HG03342 (cell line): ENCODE measurements at regions not wholly inside any gene's neighbourhood (a gene's known extent, or its start where the extent isn't known, plus 50 kb on each side); places are given as distances from the start of the nearest gene placed in this dataset.
"Not testable (repeated sequence)": the region's sequence is repeated elsewhere in the genome, so short reads cannot be mapped to it uniquely, and the experiment has no call there.

Source experiments
- ATAC-seq: cut with Tn5 transposase; IDR thresholded peaks from one replicate; pipeline ENCODE4 v1.9.1; 2021; ENCODE audit warnings: mild to moderate bottlenecking, moderate library complexity; ENCODE audit not compliant: unreplicated experiment

GRCh38 chr2:13508671-13509070, 791.9 kb downstream of the TRIB2 start:
- no peak for ATAC-seq

- ATAC-seq, result no peak
Measured at GRCh38 chr2:13515254-13515653, 798.5 kb downstream of the TRIB2 start.

GRCh38 chr2:13522096-13522495, 805.4 kb downstream of the TRIB2 start:
- ATAC-seq, result no peak

- ATAC-seq, result peak; percentile 96
Measured at GRCh38 chr2:13522917-13523821, 806.4 kb downstream of the TRIB2 start.

GRCh38 chr2:13524492-13524891, 807.8 kb downstream of the TRIB2 start:
- ATAC-seq, result peak; percentile 20

GRCh38 chr2:13531735-13532410, 815.1 kb downstream of the TRIB2 start:
- not testable (repeated sequence) for ATAC-seq

- not testable (repeated sequence) for ATAC-seq
Measured at GRCh38 chr2:13532781-13533523, 816.2 kb downstream of the TRIB2 start.

GRCh38 chr2:13533524-13533922, 816.8 kb downstream of the TRIB2 start:
- ATAC-seq, result no peak

- no peak for ATAC-seq
Measured at GRCh38 chr2:13536941-13537340, 820.2 kb downstream of the TRIB2 start.

GRCh38 chr2:13537771-13538349, 821.1 kb downstream of the TRIB2 start:
- ATAC-seq, result no peak

GRCh38 chr2:13539296-13539695, 822.6 kb downstream of the TRIB2 start:
- ATAC-seq, result no peak

GRCh38 chr2:13542061-13542460, 825.3 kb downstream of the TRIB2 start:
- ATAC-seq, result no peak

- no peak for ATAC-seq
Measured at GRCh38 chr2:13542642-13543041, 825.9 kb downstream of the TRIB2 start.

- ATAC-seq, result peak; percentile 64
Measured at GRCh38 chr2:13543550-13543949, 826.8 kb downstream of the TRIB2 start.

- peak; percentile 52 for ATAC-seq
Measured at GRCh38 chr2:13545320-13545719, 828.6 kb downstream of the TRIB2 start.

- ATAC-seq, result no peak
Measured at GRCh38 chr2:13546131-13546530, 829.4 kb downstream of the TRIB2 start.

- no peak for ATAC-seq
Measured at GRCh38 chr2:13550285-13551231, 833.8 kb downstream of the TRIB2 start.

GRCh38 chr2:13558368-13558767, 841.6 kb downstream of the TRIB2 start:
- peak; percentile 74 for ATAC-seq

GRCh38 chr2:13560322-13560721, 843.6 kb downstream of the TRIB2 start:
- ATAC-seq, result peak; percentile 57

- no peak for ATAC-seq
Measured at GRCh38 chr2:13572466-13572865, 855.7 kb downstream of the TRIB2 start.
